ENCODE measurements at regions not wholly inside any gene's neighbourhood (a gene's known extent, or its start where the extent isn't known, plus 50 kb on each side); places are given as distances from the start of the nearest gene placed in this dataset.

GRCh38 chr9:89841456-89841855 is 236.6 kb downstream of the GADD45G start:
- POLR2A ChIA-PET = interaction anchor here (0.7 kb wide), 1 partner anchor 240 kb away, joined by 3 read pairs; no protein-coding TSS in a partner anchor
- no TSS peak for BruUV-seq (replicated peaks)
- intact Hi-C loops (cut with micrococcal nuclease; ENCODE audit: unreplicated experiment) = no loop called here

GRCh38 chr9:89842267-89842768 is 237.5 kb downstream of the GADD45G start:
- Histone ChIP-seq H3K9me2 (ENCODE audit: insufficient read depth, low read length) (no peaks in the 10 kb centered on the region), H3K4me3 (ENCODE audit: low read depth, low read length, poor library complexity, severe bottlenecking) (no peak overlapping the region), H3K9me3 (ENCODE audit: low read length) (no peaks in the 10 kb centered on the region), H3K4me1 (ENCODE audit: insufficient read depth, low read length, poor library complexity, severe bottlenecking) (no peaks in the 10 kb centered on the region), H3K36me3 (ENCODE audit: insufficient read depth, low read length) (no peaks in the 10 kb centered on the region), H3K4me2 (ENCODE audit: low read length) (no peak overlapping the region), H3K27ac (ENCODE audit: low read depth, low read length, poor library complexity, severe bottlenecking) (no peak overlapping the region), H2AFZ (ENCODE audit: low read length) (no peak overlapping the region), H4K20me1 (ENCODE audit: insufficient read depth, low read length) (no peaks in the 10 kb centered on the region), H3K79me2 (ENCODE audit: insufficient read depth, low read depth, low read length) (no peaks in the 10 kb centered on the region)
- BruUV-seq (replicated peaks) = no TSS peak
- intact Hi-C loops (cut with micrococcal nuclease; ENCODE audit: unreplicated experiment) = no loop called here
- no peak for DNase-seq (ENCODE audit: low spot score)
- CTCF ChIA-PET (ENCODE audit: unreplicated experiment) = interaction anchor here (0.6 kb wide), 1 partner anchor 1198 kb away, joined by 3 read pairs; no protein-coding TSS in a partner anchor
- no peak for TF ChIP-seq CTCF (conservative IDR thresholded peaks at IDR 0.05; ENCODE audit: low read length)
- TF ChIP-seq EZH2phosphoT487 (IDR thresholded peaks at IDR 0.05; ENCODE audit: borderline replicate concordance, low read depth, low read length) = no peak
- POLR2A ChIA-PET = no interaction called here

More at GRCh38 chr9:89841456-89841855, 236.6 kb downstream of the GADD45G start:
- Histone ChIP-seq H4K20me1 (ENCODE audit: insufficient read depth, low read length) (no peaks in the 10 kb centered on the region), H3K27ac (ENCODE audit: low read depth, low read length, poor library complexity, severe bottlenecking) (no peak overlapping the region), H2AFZ (ENCODE audit: low read length) (no peak overlapping the region), H3K4me1 (ENCODE audit: insufficient read depth, low read length, poor library complexity, severe bottlenecking) (no peaks in the 10 kb centered on the region), H3K4me3 (ENCODE audit: low read depth, low read length, poor library complexity, severe bottlenecking) (no peak overlapping the region), H3K9me2 (ENCODE audit: insufficient read depth, low read length) (no peaks in the 10 kb centered on the region), H3K9me3 (ENCODE audit: low read length) (no peaks in the 10 kb centered on the region), H3K36me3 (ENCODE audit: insufficient read depth, low read length) (no peaks in the 10 kb centered on the region), H3K79me2 (ENCODE audit: insufficient read depth, low read depth, low read length) (no peaks in the 10 kb centered on the region), H3K4me2 (ENCODE audit: low read length) (no peak overlapping the region)
- CTCF ChIA-PET (ENCODE audit: unreplicated experiment) = interaction anchor here (0.6 kb wide), 1 partner anchor 1199 kb away, joined by 3 read pairs; no protein-coding TSS in a partner anchor
- TF ChIP-seq EZH2phosphoT487 (IDR thresholded peaks at IDR 0.05; ENCODE audit: borderline replicate concordance, low read depth, low read length) = no peak
- no peak for TF ChIP-seq CTCF (conservative IDR thresholded peaks at IDR 0.05; ENCODE audit: low read length)
- no peak for DNase-seq (ENCODE audit: low spot score)

- TF ChIP-seq EZH2phosphoT487 (IDR thresholded peaks at IDR 0.05; ENCODE audit: borderline replicate concordance, low read depth, low read length) (no peak), CTCF (conservative IDR thresholded peaks at IDR 0.05; ENCODE audit: low read length) (no peak)
- ChIA-PET CTCF (ENCODE audit: unreplicated experiment) (no interaction called here), POLR2A (no interaction called here)
- no TSS peak for BruUV-seq (replicated peaks)
- H2AFZ ChIP-seq (ENCODE audit: low read length) = no peak overlapping the region
- H3K79me2 ChIP-seq (ENCODE audit: insufficient read depth, low read depth, low read length) = no peaks in the 10 kb centered on the region
- H3K27ac ChIP-seq (ENCODE audit: low read depth, low read length, poor library complexity, severe bottlenecking) = no peak overlapping the region
- no peaks in the 10 kb centered on the region for H3K9me3 ChIP-seq (ENCODE audit: low read length)
- no peak overlapping the region for H3K4me3 ChIP-seq (ENCODE audit: low read depth, low read length, poor library complexity, severe bottlenecking)
- no peaks in the 10 kb centered on the region for H3K36me3 ChIP-seq (ENCODE audit: insufficient read depth, low read length)
- no peaks in the 10 kb centered on the region for H4K20me1 ChIP-seq (ENCODE audit: insufficient read depth, low read length)
- intact Hi-C loops (cut with micrococcal nuclease; ENCODE audit: unreplicated experiment) = no loop called here
- no peaks in the 10 kb centered on the region for H3K9me2 ChIP-seq (ENCODE audit: insufficient read depth, low read length)
- H3K4me2 ChIP-seq (ENCODE audit: low read length) = no peak overlapping the region
- no peak for DNase-seq (ENCODE audit: low spot score)
- no peaks in the 10 kb centered on the region for H3K4me1 ChIP-seq (ENCODE audit: insufficient read depth, low read length, poor library complexity, severe bottlenecking)
These were observed 238.3 kb downstream of the GADD45G start for GRCh38 chr9:89843074-89843473.

Measured in OCI-LY7 (cell line).